GM06990 (cell line): ENCODE measurements at regions not wholly inside any gene's neighbourhood (a gene's known extent, or its start where the extent isn't known, plus 50 kb on each side); places are given as distances from the start of the nearest gene placed in this dataset.

Source experiments
- DNase-seq: peaks from one replicate; pipeline ENCODE4 v3.0.0-alpha.2; 2011; ENCODE audit not compliant: insufficient read length; ENCODE audit errors: extremely low read depth
- H3K27me3 ChIP-seq: replicated peaks from 2 replicates; pipeline ENCODE4 v1.6.0; 2011; ENCODE audit warnings: low read length; ENCODE audit not compliant: control insufficient read depth, insufficient read depth
- H3K36me3 ChIP-seq: 2 replicates; pipeline ENCODE4 v1.5.1; 2011; ENCODE audit warnings: low read length; ENCODE audit not compliant: control insufficient read depth, insufficient read depth
- H3K4me3 ChIP-seq: replicated peaks from 2 replicates; pipeline ENCODE4 v1.5.1; 2011; ENCODE audit warnings: low read depth, mild to moderate bottlenecking, control low read depth, low read length
- CTCF ChIP-seq: IDR thresholded peaks from 2 replicates; pipeline ENCODE4 v1.5.1; 2011; ENCODE audit warnings: low read length, control low read depth, mild to moderate bottlenecking, inconsistent platforms; ENCODE audit not compliant: insufficient read depth, poor library complexity, severe bottlenecking

- Histone ChIP-seq H3K4me3 (no peak overlapping the region), H3K36me3 (no peaks in the 10 kb centered on the region), H3K27me3 (no peaks in the 10 kb centered on the region)
- DNase-seq: no peak
- no peak for TF ChIP-seq CTCF
These were observed 146.6 kb upstream of the MRPS22 start for GRCh38 chr3:139197251-139197650.

- Histone ChIP-seq H3K4me3 (no peak overlapping the region), H3K36me3 (no peaks in the 10 kb centered on the region), H3K27me3 (no peaks in the 10 kb centered on the region)
- TF ChIP-seq CTCF: no peak
- DNase-seq: no peak
These were observed 145.6 kb upstream of the MRPS22 start for GRCh38 chr3:139198186-139198585.

- no peak for DNase-seq
- H3K36me3 ChIP-seq: no peaks in the 10 kb centered on the region
- no peak for TF ChIP-seq CTCF
- no peaks in the 10 kb centered on the region for H3K27me3 ChIP-seq
- H3K4me3 ChIP-seq: no peak overlapping the region
These were observed 144.9 kb upstream of the MRPS22 start for GRCh38 chr3:139198929-139199328.

GRCh38 chr3:139199421-139200010, 144.3 kb upstream of the MRPS22 start:
- Histone ChIP-seq H3K4me3 (no peak overlapping the region), H3K36me3 (no peaks in the 10 kb centered on the region), H3K27me3 (no peaks in the 10 kb centered on the region)
- TF ChIP-seq CTCF: no peak
- DNase-seq: no peak

- H3K27me3 ChIP-seq: no peaks in the 10 kb centered on the region
- no peak for TF ChIP-seq CTCF
- H3K36me3 ChIP-seq: no peaks in the 10 kb centered on the region
- DNase-seq: peak; percentile 13
- no peak overlapping the region for H3K4me3 ChIP-seq
These were observed 142.2 kb upstream of the MRPS22 start for GRCh38 chr3:139201446-139202225.
